GM18858 (cell line): ENCODE measurements at regions not wholly inside any gene's neighbourhood (a gene's known extent, or its start where the extent isn't known, plus 50 kb on each side); places are given as distances from the start of the nearest gene placed in this dataset.
"Not testable (repeated sequence)": the region's sequence is repeated elsewhere in the genome, so short reads cannot be mapped to it uniquely, and the experiment has no call there.

Experiments
- ATAC-seq: cut with Tn5 transposase; IDR thresholded peaks from one replicate; pipeline ENCODE4 v1.9.1; 2021; ENCODE audit not compliant: unreplicated experiment

- ATAC-seq = no peak
These were observed 50.4 kb upstream of the TRAM1L1 start for GRCh38 chr4:117135634-117136354.

GRCh38 chr4:117137145-117137544 lies 51.8 kb upstream of the TRAM1L1 start:
- no peak for ATAC-seq

- ATAC-seq = not testable (repeated sequence)
These were observed 53.4 kb upstream of the TRAM1L1 start for GRCh38 chr4:117138732-117139131.

- ATAC-seq = no peak
These were observed 68.9 kb upstream of the TRAM1L1 start for GRCh38 chr4:117154251-117154650.

- ATAC-seq = no peak
These were observed 71.4 kb upstream of the TRAM1L1 start for GRCh38 chr4:117156806-117157205.

- no peak for ATAC-seq
These were observed 72.0 kb upstream of the TRAM1L1 start for GRCh38 chr4:117157360-117157759.

GRCh38 chr4:117162976-117163375 lies 77.6 kb upstream of the TRAM1L1 start:
- ATAC-seq = no peak

GRCh38 chr4:117164338-117164737 lies 79.0 kb upstream of the TRAM1L1 start:
- peak; percentile 65 for ATAC-seq

GRCh38 chr4:117175369-117175768 lies 90.0 kb upstream of the TRAM1L1 start:
- not testable (repeated sequence) for ATAC-seq

- ATAC-seq = no peak
These were observed 117.9 kb upstream of the TRAM1L1 start for GRCh38 chr4:117203231-117203630.

- ATAC-seq = no peak
These were observed 125.2 kb upstream of the TRAM1L1 start for GRCh38 chr4:117210551-117210950.

- ATAC-seq = no peak
These were observed 138.9 kb upstream of the TRAM1L1 start for GRCh38 chr4:117224256-117224655.

- ATAC-seq = no peak
These were observed 140.1 kb upstream of the TRAM1L1 start for GRCh38 chr4:117225471-117225870.

- no peak for ATAC-seq
These were observed 142.5 kb upstream of the TRAM1L1 start for GRCh38 chr4:117227925-117228324.

GRCh38 chr4:117239434-117239833 lies 154.1 kb upstream of the TRAM1L1 start:
- no peak for ATAC-seq

GRCh38 chr4:117249333-117249732 lies 164.0 kb upstream of the TRAM1L1 start:
- peak; percentile 100 for ATAC-seq

GRCh38 chr4:117264072-117264471 lies 178.7 kb upstream of the TRAM1L1 start:
- no peak for ATAC-seq

- no peak for ATAC-seq
These were observed 181.9 kb upstream of the TRAM1L1 start for GRCh38 chr4:117267317-117267716.

- ATAC-seq = no peak
These were observed 199.4 kb upstream of the TRAM1L1 start for GRCh38 chr4:117284736-117285135.

GRCh38 chr4:117293784-117294183 lies 208.4 kb upstream of the TRAM1L1 start:
- no peak for ATAC-seq

GRCh38 chr4:117302226-117302625 lies 216.8 kb upstream of the TRAM1L1 start:
- ATAC-seq = no peak

- no peak for ATAC-seq
These were observed 225.8 kb upstream of the TRAM1L1 start for GRCh38 chr4:117311215-117311614.

- ATAC-seq = no peak
These were observed 226.6 kb upstream of the TRAM1L1 start for GRCh38 chr4:117311989-117312388.
